NB4 (cell line): ENCODE measurements at regions not wholly inside any gene's neighbourhood (a gene's known extent, or its start where the extent isn't known, plus 50 kb on each side); places are given as distances from the start of the nearest gene placed in this dataset.

Experiments
- DNase-seq: peaks from one replicate; pipeline ENCODE4 v3.0.0; 2010; ENCODE audit warnings: low read depth
- H3K4me3 ChIP-seq: one replicate; pipeline ENCODE4 v1.5.1; 2011; ENCODE audit warnings: mild to moderate bottlenecking, low read depth, low read length, moderate library complexity
- MAX ChIP-seq: IDR thresholded peaks from 2 replicates; pipeline ENCODE4 v1.6.1; 2011; ENCODE audit warnings: low read depth, low read length
- MYC ChIP-seq: IDR thresholded peaks from 2 replicates; pipeline ENCODE4 v1.6.1; 2011; ENCODE audit warnings: low read depth, low read length
- POLR2A ChIP-seq: IDR thresholded peaks from 2 replicates; pipeline ENCODE4 v1.6.1; 2011; ENCODE audit warnings: mild to moderate bottlenecking; ENCODE audit not compliant: insufficient read length; ENCODE audit errors: extremely low read depth
- TF ChIP-seq, protein P1 (sequence below): IDR thresholded peaks from one replicate; pipeline ENCODE4 v1.5.1; 2012; ENCODE audit warnings: low read depth, low read length

DNA sequence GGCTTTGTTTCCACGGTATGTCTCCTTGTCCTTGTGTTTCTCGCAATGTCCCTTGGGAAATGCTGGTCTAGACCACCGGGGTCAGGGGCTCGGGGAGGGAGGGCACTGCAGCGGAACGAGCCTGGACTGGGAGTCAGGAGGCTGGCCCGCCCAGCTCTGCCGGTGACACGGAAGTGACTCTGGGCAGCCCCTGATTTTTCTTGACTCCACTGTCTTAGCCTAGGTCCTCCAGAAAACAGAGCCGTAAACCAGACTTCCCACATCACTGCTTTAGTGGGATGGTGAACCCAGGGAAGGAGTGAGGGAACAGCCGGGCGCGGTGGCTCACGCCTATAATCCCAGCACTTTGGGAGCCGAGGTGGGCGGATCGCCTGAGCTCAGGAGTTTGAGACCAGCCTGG is 144.2 kb downstream of the ASB1 start:
- TF ChIP-seq MYC = no peak
- no peak for TF ChIP-seq MAX
- TF ChIP-seq, protein P1, sequence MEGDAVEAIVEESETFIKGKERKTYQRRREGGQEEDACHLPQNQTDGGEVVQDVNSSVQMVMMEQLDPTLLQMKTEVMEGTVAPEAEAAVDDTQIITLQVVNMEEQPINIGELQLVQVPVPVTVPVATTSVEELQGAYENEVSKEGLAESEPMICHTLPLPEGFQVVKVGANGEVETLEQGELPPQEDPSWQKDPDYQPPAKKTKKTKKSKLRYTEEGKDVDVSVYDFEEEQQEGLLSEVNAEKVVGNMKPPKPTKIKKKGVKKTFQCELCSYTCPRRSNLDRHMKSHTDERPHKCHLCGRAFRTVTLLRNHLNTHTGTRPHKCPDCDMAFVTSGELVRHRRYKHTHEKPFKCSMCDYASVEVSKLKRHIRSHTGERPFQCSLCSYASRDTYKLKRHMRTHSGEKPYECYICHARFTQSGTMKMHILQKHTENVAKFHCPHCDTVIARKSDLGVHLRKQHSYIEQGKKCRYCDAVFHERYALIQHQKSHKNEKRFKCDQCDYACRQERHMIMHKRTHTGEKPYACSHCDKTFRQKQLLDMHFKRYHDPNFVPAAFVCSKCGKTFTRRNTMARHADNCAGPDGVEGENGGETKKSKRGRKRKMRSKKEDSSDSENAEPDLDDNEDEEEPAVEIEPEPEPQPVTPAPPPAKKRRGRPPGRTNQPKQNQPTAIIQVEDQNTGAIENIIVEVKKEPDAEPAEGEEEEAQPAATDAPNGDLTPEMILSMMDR = no peak
- no peak for TF ChIP-seq POLR2A
- no peak for DNase-seq

DNA sequence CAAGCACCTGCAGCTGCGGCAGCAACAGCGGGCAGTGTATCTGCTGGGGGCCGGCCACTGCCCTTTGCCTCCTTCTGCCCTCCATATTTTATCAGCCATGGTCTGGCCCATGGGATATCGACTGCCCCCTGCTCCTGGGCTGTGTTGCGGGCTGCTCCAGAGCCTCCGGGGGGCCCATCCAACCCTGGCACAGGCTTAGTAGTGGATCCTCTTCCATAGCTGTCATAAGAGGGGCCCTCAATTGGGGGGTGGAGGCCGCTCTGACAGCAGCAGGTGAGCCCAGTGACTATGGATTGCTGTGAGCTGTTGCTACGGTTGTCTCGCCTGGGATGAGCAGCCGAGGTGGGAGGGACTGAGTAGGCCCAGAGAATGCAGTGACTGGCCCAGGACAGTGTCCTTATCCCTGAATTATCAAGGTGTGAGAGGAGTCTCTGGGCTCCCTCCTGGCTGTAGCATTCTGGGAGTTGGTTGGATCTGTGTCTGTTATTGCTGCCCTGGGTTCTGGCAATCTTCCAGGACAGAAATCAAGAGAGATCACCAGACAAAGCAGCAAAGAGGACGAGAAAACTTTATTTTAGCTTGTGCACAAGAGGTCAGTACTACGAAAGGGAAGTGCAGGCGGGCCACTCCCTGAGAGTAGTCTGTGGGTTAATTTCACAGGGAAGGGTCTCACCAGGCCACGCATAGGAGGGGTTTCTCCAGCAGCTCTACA is 145.1 kb downstream of the ASB1 start:
- no peak for DNase-seq
- H3K4me3 ChIP-seq = no peak overlapping the region
- TF ChIP-seq MAX = no peak
- TF ChIP-seq MYC = no peak
- TF ChIP-seq, protein P1 = no peak
- TF ChIP-seq POLR2A = no peak

More for the DNA sequence above, 144.2 kb downstream of the ASB1 start:
- no peak overlapping the region for H3K4me3 ChIP-seq

DNA sequence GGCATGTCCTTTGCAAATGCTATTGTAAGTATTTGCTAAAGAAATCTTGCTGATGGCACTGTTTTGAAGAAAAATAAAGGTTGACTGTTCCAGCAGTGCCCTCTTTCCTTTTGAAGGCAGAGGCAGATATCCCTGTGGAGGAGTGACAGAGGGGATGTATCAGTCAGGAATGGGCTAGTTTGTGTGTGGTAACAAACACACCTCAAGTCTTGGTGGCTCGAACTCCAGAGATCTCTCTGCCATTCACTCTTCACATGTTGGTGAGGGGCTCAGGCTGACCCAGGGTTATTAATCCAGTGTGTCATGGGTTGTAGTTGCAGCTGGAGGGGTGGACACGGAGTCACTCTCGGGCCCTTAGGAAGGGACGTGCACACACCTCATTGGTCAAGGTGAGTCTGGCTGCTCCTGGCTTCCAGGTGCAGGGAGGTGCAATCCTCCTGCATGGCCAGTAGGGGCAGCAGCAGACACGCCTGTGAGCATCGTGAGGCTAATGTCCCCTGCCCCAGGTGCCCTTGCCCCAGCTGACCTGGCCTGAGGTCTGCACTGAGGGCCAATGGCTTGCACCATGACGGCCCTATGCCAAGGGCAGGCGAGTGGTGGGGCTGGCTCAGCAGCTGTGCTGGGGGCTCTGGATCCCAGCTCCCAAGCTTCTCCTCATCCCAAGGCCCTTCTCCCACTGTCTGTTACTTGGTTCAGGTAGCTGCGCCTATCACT is 146.5 kb downstream of the ASB1 start:
- DNase-seq = peak; percentile 19
- TF ChIP-seq, protein P1 = peak; percentile 83
- TF ChIP-seq MYC = no peak
- no peak overlapping the region for H3K4me3 ChIP-seq

GRCh38 chr2:238573916-238574315 is 147.2 kb downstream of the ASB1 start:
- no peak for TF ChIP-seq MYC
- TF ChIP-seq MAX = no peak
- no peak for TF ChIP-seq POLR2A
- TF ChIP-seq, protein P1 = no peak
- no peak for DNase-seq
- no peak overlapping the region for H3K4me3 ChIP-seq

DNA sequence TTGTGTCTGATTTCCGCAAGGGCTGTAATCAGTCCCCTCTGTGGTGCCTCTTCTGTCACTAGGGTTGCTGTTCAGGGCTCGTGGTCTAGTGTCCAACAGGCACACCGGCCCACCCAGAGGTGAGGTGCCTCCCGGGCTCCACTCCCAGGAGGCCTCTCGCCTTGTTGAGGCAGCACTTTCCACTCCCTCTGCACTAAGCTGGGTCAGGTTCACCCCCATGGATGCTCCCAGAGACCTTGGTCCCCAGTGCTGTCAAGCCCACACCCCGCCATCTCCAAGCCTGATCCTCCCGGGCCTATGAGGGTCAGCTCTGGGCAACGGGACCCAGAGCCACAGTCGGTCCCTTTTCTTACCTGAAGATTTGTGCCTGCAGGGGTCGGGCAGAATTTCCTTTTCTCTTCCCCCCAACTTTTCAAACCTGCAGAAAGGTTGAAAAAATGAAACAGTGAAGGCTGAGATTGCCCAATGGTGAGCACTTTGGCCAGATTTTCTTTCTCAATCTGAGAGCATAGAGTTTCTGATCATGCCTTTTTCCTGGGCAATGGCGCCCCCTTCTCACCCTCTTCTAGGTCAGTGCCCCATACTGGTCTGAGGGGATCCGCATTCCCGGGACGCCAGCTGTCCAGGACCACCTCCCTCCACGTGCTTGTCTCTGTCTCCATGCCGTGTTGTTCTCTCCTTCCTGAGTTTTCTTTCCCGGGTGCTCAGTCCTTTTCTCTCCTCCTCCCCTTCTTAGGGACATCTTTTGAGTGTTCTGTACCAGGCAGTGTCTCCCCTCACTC is 148.0 kb downstream of the ASB1 start:
- no peak for TF ChIP-seq MAX
- TF ChIP-seq, protein P1 = peak; percentile 1
- DNase-seq = no peak
- no peak overlapping the region for H3K4me3 ChIP-seq
